Neural cell (in vitro differentiated cells): ENCODE measurements at regions not wholly inside any gene's neighbourhood (a gene's known extent, or its start where the extent isn't known, plus 50 kb on each side); places are given as distances from the start of the nearest gene placed in this dataset.

ENCODE experiments used
- EZH2 ChIP-seq: fragments of 200-600, 300-800 bp; shearing (Covaris generic), sonication (generic); IDR thresholded peaks from 2 replicates; pipeline ENCODE4 v1.6.1; 2014; ENCODE audit warnings: antibody characterized with exemption, low read length, borderline replicate concordance, mild to moderate bottlenecking; ENCODE audit not compliant: insufficient read depth, poor library complexity, severe bottlenecking
- RAD21 ChIP-seq: fragments of 450-650 bp; conservative IDR thresholded peaks from 2 replicates; pipeline ENCODE4 v1.6.1; 2014; ENCODE audit warnings: antibody characterized with exemption, mild to moderate bottlenecking, moderate library complexity
- TF ChIP-seq, protein P1 (sequence below): fragments of 450-650 bp; IDR thresholded peaks from 2 replicates; pipeline ENCODE4 v1.5.1; 2014; ENCODE audit warnings: antibody characterized with exemption, mild to moderate bottlenecking, moderate library complexity; ENCODE audit not compliant: poor library complexity, severe bottlenecking

DNA sequence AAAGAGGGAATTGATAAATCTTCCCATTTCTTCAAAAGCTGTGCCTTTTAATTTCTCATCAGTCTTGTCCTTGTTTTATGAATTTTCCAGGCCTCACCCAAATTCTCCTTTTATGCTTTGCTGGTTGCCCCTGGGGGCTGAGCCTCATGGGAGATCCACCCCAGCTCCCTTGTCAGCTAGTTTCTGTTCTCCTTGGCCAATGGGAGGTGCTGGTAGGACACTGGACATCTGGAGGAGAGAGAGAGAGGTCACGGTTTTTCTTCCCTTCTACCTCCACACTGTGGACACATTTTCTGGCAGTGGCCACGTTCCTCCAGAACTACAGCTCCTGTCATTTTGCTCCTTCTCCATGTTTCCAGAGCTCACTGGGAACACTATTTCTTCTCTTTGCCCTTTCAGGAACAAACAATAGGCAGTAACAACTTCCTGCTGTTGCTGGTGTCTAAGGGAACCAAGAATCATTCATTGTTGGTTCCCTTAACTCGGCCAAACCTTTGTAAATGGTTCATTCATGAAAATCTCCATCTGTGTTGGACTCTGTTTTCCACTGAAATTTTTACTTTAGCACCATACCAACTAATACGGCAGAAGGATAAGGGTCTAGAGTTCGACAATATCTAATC, 334.5 kb downstream of the GPAT3 start:
- TF ChIP-seq EZH2, result no peak
- TF ChIP-seq, protein P1, sequence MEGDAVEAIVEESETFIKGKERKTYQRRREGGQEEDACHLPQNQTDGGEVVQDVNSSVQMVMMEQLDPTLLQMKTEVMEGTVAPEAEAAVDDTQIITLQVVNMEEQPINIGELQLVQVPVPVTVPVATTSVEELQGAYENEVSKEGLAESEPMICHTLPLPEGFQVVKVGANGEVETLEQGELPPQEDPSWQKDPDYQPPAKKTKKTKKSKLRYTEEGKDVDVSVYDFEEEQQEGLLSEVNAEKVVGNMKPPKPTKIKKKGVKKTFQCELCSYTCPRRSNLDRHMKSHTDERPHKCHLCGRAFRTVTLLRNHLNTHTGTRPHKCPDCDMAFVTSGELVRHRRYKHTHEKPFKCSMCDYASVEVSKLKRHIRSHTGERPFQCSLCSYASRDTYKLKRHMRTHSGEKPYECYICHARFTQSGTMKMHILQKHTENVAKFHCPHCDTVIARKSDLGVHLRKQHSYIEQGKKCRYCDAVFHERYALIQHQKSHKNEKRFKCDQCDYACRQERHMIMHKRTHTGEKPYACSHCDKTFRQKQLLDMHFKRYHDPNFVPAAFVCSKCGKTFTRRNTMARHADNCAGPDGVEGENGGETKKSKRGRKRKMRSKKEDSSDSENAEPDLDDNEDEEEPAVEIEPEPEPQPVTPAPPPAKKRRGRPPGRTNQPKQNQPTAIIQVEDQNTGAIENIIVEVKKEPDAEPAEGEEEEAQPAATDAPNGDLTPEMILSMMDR, result no peak
- TF ChIP-seq RAD21, result no peak
